HG03457 (cell line): ENCODE measurements at regions not wholly inside any gene's neighbourhood (a gene's known extent, or its start where the extent isn't known, plus 50 kb on each side); places are given as distances from the start of the nearest gene placed in this dataset.
"Not testable (repeated sequence)": the region's sequence is repeated elsewhere in the genome, so short reads cannot be mapped to it uniquely, and the experiment has no call there.

ENCODE experiments used
- ATAC-seq: cut with Tn5 transposase; IDR thresholded peaks from one replicate; pipeline ENCODE4 v1.9.1; 2021; ENCODE audit warnings: moderate number of reproducible peaks; ENCODE audit not compliant: unreplicated experiment

- not testable (repeated sequence) for ATAC-seq
Measured at GRCh38 chr5:68691874-68692273, 401.9 kb upstream of the SLC30A5 start.

- no peak for ATAC-seq
Measured at GRCh38 chr5:68698025-68698940, 395.5 kb upstream of the SLC30A5 start.

- no peak for ATAC-seq
Measured at GRCh38 chr5:68699966-68700365, 393.8 kb upstream of the SLC30A5 start.

- ATAC-seq: no peak
Measured at GRCh38 chr5:68707575-68707974, 386.2 kb upstream of the SLC30A5 start.

- ATAC-seq: no peak
Measured at GRCh38 chr5:68708156-68708841, 385.5 kb upstream of the SLC30A5 start.

- ATAC-seq: no peak
Measured at GRCh38 chr5:68708842-68709170, 385.0 kb upstream of the SLC30A5 start.

GRCh38 chr5:68709239-68709638 is 384.6 kb upstream of the SLC30A5 start:
- ATAC-seq: no peak

GRCh38 chr5:68710514-68710913 is 383.3 kb upstream of the SLC30A5 start:
- ATAC-seq: peak; percentile 39

- ATAC-seq: peak; percentile 94
Measured at GRCh38 chr5:68711293-68712200, 382.3 kb upstream of the SLC30A5 start.

- no peak for ATAC-seq
Measured at GRCh38 chr5:68714810-68715209, 379.0 kb upstream of the SLC30A5 start.

- ATAC-seq: no peak
Measured at GRCh38 chr5:68720884-68721610, 372.8 kb upstream of the SLC30A5 start.

- ATAC-seq: no peak
Measured at GRCh38 chr5:68722357-68722756, 371.5 kb upstream of the SLC30A5 start.

- no peak for ATAC-seq
Measured at GRCh38 chr5:68725905-68726683, 367.7 kb upstream of the SLC30A5 start.

GRCh38 chr5:68727931-68728330 is 365.9 kb upstream of the SLC30A5 start:
- ATAC-seq: no peak

- ATAC-seq: no peak
Measured at GRCh38 chr5:68729678-68730077, 364.1 kb upstream of the SLC30A5 start.

- no peak for ATAC-seq
Measured at GRCh38 chr5:68730220-68730978, 363.4 kb upstream of the SLC30A5 start.

- ATAC-seq: no peak
Measured at GRCh38 chr5:68730979-68731654, 362.7 kb upstream of the SLC30A5 start.

GRCh38 chr5:68732251-68732650 is 361.6 kb upstream of the SLC30A5 start:
- no peak for ATAC-seq

GRCh38 chr5:68734781-68735180 is 359.0 kb upstream of the SLC30A5 start:
- ATAC-seq: no peak
